Activated CD8-positive, alpha-beta memory T cell treated with anti-CD3 and anti-CD28 coated beads for 36 hours (primary cell): ENCODE measurements at regions not wholly inside any gene's neighbourhood (a gene's known extent, or its start where the extent isn't known, plus 50 kb on each side); places are given as distances from the start of the nearest gene placed in this dataset.

Experiments
- CTCF ChIA-PET: fragments of 350-600 bp; sonication (Branson Sonifier 250); formaldehyde crosslinking; loops from one replicate; lab custom pipeline; 2021; ENCODE audit warnings: antibody characterized with exemption; lab: Charles Lee
- POLR2A ChIA-PET: fragments of 350-600 bp; sonication (Branson Sonifier 250); formaldehyde crosslinking; loops from one replicate; lab custom pipeline; 2021; ENCODE audit warnings: antibody characterized with exemption; lab: Charles Lee

DNA sequence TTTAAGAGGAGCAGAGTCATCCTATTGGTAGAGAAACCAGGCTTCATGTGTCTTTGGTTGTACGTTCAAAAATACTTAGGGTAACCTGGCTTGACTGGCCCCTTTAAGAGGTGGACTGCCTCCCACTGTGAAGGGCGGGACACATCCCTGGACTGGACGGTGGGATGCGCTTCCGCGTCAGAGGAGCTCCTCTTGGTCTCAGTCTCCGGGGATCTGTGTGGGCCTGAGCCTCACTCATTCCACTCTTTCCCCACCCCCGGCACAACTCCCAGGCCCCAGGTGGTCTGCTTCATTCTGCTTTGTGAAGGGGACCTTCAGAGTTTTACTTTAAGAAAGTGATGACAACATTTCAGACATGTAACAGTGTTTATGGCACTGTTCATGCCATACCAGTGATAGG lies 601.1 kb downstream of the IRX1 start:
- ChIA-PET POLR2A (no interaction called here), CTCF (no interaction called here)

DNA sequence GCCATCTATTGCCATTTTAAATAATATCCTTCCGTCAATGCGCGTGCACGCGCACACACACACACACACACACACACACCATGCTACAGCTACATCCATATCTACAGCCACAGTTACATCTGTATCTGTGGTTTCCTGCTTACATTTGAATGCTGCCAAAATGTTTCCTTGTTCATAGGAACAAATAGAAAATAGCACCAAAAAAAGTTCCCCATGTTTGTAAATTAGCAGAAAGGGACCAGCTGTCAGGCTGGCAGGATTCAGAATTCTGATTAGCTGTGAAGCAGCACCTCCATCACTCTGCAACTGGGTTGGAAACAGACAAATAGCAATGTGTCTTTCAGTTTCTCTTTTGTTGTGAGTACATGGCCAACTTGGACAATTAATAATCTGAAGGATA lies 601.5 kb downstream of the IRX1 start:
- ChIA-PET POLR2A (no interaction called here), CTCF (no interaction called here)

DNA sequence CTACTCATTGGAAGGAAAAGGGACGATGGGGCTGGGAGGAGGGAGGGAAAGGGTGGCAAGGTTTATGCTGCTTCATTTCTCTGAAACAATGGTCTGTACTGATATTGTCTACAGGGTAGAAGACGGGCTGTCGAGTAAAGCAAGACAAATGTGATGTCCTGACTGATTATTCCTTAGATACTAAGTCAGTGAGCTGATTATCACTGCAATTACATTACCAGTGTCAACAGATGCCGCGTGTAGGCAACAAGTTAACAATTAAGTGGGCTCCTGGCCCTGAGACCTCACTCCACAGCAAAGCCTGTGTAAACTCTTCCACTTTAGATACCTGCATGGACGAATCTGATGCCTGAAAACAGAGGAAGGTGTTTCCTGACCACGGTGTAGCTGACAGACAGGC lies 602.8 kb downstream of the IRX1 start:
- ChIA-PET POLR2A (interaction anchor here (0.6 kb wide), 1 partner anchor 56 kb away, joined by 4 read pairs; no protein-coding TSS in a partner anchor), CTCF (no interaction called here)

DNA sequence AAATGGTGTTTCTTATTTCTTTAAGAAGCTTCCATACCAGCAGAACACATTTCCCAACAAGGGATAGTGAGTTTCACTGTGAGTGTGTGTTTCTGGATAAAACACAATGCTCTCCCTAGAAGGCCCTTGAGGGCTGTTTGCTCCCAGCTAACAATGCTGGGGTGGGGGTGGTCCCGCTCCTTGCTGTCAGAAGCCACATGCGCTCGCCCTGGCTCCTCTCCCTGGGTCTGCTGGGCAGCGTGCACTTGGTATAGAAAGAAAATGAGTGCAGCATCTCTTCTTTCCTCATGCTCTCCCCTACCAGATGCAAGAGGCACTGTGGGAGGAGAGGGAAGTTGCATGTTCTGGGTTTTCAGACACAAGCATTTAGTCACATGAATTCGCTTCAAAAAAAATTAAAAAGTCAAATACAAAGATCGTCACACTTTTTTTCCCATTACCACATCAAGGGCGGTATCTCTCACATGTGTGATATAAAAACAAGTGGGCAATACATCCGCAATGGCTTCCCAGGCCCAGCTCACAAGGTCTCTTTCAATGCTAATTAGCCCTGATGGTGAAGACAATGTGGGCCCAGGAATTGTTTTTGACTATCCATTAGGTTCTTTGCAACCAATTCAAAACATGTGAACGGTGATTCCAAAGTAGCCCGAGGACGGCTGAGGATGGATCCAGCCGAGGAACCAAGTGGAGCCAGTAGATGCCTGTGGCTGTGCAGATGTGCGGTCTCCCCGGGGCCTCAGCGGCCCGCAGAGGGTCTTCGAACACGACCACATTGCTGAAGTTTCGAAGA lies 603.6 kb downstream of the IRX1 start:
- ChIA-PET POLR2A (interaction anchor here (0.6 kb wide), 1 partner anchor 55 kb away, joined by 4 read pairs; no protein-coding TSS in a partner anchor), CTCF (no interaction called here)

DNA sequence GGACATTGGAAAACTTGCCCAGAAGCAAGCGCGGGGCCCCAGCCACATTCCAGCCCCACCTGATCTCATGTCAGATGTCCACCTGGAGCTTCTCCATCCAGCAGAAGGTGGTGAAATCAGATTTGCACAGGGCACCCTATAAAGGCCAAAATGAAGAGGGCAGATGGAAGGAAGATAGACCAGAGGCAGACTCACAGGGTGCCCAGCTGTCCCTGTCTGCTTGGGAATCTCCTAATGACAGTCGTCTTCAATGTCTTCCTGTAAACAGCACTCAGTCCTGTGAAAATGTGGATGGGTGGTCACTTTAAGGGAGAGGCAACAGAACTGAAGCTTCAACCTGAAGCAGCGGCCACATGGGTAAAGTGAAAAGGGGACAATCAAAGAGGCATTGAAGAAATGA lies 607.5 kb downstream of the IRX1 start:
- CTCF ChIA-PET, result no interaction called here
- POLR2A ChIA-PET, result no interaction called here

DNA sequence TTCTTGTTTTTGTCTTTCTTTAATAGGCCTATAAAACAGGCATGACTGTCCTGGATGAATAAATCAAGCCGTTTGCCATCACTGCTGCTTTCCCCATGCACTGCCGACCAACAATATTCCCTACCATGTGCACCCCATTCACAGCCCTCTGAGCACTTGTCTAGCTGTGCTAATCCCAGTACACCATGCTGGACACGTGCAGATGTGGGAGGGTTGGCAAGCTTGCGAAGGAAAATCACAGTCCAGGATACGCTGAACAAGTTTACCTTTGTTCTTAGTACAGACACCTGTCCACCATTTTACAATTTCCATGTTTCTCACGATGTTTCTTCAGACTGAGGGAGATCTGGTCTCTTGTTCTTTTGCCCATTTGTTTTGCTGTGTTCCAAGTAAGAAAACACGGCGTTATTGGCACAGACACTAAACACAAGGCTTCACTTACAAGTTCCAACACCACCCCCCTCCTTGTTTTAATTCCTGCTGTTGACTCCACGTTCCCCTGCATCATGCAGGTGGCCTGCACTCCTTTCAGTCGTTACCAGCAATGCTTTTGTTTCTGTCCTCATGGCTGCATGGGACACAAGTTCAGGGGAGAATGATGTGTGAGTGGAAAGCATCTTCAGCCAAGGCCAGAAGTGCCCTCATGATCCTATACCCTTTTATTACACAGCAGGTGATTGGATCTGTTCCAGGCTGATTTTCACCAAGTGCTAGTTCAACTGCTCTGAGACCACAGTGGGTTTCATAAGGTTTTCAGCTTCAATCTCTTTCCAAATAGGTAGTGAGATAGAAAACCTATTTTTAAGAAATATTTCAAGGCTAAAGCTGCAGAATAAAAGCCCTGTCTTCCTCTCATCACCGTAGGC lies 608.9 kb downstream of the IRX1 start:
- POLR2A ChIA-PET, result no interaction called here
- CTCF ChIA-PET, result interaction anchor here (0.6 kb wide), 1 partner anchor 96 kb away, joined by 4 read pairs; no protein-coding TSS in a partner anchor

DNA sequence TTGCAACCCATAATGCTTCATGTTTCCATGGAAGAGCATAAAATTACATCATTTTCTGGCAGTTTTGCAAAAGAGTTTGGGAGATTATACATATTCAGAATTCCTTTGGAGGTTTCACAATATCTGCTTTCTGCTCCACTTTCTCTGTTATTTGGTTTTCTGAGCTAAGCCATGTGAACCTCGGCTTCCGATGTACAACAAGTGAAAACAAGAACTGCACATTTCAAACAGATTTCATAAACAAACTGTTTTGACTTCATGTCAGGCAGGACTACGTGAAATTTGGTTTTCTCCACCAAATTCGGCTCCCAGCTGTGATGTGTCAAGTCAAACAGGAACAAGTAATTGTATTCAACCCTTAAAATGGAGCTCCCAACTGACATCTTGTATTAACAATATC lies 609.8 kb downstream of the IRX1 start:
- POLR2A ChIA-PET, result no interaction called here

DNA sequence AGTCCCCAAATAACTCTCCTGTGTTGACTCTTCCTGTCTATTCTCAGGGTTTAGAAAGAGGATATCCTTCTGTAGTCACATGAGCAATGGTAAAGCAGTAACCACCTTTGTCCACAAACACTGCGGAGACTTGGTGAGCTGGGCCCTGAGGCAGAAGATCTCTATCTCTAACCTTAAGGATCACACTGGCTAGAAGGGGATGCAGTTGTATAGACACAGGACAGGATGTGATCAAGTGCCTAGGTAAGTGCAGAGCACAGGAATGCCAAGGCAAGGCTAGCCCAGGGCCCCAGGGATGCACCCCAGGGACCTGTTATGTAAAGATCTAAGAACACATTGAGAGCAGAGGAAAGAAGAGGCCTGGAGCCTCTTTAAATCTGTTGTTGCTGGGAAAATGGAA lies 610.5 kb downstream of the IRX1 start:
- ChIA-PET CTCF (no interaction called here), POLR2A (no interaction called here)

More for the DNA sequence above, 609.8 kb downstream of the IRX1 start:
- CTCF ChIA-PET, result no interaction called here

DNA sequence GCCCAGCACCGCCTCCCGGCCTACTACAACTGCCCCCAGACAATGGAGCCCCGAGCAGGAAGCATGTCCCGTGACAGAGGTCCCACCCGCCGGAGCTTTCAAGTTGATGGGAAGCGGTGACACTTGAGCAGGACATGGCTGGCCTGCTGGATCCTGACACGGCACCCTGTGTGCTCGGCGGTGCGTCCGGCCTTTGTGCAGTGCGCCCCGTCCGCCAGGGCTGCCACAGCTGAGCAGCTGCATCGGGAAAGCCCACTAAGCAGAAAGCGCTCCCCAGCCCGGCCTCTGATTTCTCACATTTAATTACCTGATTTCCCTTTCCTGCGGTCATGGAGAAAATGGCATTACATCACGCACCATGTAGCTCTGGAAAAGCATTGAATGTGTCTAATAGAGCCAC lies 611.9 kb downstream of the IRX1 start:
- ChIA-PET CTCF (no interaction called here), POLR2A (no interaction called here)

DNA sequence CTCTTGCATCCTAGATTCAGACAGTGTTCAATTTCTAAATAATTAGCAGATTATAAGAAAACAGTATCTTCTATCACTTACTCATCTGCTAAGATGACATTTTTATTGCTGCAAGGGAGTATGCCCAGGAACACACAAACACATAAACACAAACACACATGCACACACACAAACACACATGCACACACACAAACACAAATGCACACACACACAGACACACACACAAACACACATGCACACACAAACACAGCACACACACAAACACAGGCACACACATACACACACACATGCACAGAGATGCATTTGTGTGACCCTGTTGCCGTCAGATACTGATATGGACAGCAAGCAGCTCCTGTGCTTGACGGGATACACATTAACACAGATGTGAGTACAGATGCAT lies 612.9 kb downstream of the IRX1 start:
- ChIA-PET POLR2A (no interaction called here), CTCF (no interaction called here)

DNA sequence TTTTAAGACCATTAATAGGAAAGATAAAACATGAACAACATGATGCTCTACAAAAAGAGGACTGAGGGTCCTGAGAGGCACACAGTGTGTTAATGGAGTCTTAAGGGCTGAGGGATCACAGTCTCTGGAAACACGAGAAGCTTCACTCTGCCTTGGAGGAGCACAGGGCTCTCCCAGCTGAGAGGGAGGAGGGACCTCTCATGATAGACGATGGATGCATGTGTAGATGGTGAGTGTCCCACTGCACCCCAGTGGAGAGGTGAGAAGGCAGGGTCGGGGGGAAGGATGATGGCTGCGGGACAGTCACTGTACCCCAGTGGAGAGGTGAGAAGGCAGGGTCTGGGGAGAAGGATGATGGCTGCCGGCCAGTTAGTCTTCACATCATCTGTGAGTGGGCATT lies 613.4 kb downstream of the IRX1 start:
- CTCF ChIA-PET, result no interaction called here
- POLR2A ChIA-PET, result no interaction called here

DNA sequence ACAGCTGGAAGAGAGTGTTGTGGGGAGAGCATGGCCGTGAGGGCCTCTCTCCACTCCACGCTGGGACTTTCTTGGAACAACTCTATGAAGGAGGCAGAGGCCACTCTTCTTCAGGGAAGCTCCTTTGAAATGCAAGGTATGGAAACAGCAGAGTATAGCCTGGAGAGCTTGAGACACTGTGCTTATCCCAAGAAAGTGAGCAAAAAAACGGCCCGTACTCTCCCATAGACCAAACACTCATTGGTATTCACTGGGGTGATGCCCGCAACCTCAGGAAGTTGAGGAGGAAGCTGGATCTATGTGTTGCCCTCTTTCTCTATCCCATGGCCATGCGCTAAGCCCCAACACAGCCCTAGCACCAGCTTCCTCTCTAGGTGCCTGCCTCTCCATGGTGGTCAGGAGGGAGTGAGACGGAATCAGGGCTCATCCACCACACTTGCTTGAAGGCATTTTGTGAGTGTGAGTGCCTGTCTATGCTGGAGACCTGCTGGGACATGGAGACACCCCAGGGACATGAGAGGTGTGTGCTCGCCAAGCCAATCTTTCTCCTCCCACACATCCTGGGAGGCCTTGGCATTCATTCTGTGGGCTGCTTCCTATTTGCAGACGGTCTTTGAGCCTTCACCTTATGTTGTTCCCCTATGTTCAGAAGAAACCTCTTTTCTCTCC lies 616.6 kb downstream of the IRX1 start:
- ChIA-PET POLR2A (no interaction called here), CTCF (no interaction called here)

DNA sequence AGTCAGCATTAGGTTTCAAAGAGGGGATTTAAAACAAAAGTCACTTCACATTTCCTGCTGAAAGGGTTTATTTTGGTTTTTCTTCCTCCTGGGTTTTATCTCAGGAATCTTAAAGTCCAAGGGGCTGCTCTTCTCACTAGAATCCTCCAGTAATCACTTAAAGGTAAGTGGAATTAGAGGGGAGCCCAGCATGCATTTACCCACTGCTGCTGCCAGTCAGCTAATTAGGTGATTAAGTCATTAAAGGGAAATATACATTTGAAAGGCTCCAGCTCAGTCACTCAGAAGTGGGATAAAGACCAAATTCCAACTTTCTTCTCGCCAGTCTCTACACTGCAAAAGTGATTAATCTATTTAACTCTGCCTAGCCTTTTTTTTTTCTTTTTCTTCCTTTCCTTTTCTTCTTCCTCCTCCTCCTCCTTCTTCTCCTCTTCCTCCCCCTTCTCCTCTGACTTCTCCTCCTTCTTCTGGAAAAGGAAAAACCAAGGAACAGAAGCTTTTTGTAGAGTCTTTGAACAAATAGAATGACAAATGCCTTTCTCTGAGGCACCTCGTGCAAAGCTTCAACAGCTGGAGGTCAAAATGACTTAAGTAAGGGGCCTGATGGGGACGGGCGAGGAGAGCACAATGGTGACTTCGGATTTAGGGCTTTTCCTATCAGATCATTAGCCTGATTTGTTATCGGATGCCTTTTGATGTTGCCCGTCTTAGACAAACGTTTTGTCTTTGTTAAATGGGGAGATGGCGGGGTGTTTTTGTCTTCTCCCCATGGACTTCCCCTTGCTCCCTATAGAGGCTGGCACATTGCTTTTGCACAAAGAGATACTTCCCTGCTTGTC lies 617.6 kb downstream of the IRX1 start:
- ChIA-PET CTCF (no interaction called here), POLR2A (no interaction called here)

DNA sequence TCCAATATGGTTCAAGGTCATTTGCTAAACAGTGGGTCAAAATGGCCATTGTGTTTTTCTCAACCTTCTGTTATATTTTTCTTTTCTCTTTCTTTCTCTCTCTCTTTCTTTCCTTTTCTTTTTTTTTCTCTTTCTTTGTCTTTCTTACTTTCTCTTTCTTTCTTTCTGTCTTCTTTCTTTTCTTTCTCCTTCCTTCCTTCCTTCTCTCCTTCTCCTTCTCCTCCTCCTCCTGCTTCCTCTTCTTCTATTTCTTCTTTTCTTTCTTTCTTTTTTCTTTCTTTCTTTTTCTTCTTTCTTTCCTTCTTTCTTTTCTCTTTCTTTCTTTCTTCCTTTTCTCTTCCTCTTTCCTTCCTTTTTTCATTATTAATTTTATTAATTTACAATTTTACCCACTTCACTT lies 619.5 kb downstream of the IRX1 start:
- ChIA-PET CTCF (no interaction called here), POLR2A (no interaction called here)

DNA sequence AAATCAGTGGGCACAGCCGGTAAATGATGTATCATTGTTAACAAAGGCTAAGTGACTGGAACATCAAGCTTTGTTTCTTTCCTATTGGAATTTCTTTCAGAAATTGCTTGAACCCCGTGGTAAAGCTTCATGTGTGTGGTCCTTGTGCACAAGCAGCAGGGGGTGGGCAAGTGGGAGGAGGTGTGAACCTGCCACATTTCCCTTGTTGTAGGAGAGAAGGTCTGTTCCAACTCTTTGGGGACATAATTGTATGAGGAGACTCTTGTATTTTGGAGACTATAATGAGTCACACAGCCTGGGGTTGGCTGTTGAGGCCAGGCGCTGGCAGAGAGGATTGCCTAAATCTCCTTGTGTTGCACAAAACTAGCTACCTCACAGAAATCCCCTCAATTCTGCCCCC lies 620.5 kb downstream of the IRX1 start:
- POLR2A ChIA-PET, result no interaction called here
- CTCF ChIA-PET, result no interaction called here

DNA sequence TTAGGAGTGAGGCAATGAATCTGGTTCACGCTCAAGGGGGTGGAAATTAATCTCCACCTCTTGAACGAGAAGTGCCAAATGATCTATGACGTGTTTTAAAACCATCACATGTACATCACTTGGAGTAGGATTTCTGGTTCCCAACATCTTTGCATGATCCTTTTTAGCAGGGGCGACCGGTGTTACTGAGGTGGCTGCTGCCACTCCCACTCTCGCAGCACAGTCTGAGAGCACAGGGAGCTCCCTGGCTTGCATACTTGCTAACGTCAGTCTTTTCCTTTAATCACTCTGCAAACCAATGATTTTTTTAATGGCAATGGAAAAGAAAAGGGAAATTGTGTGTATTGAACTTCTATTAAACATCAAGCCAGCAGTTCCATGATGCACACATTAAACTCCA lies 624.4 kb downstream of the IRX1 start:
- ChIA-PET CTCF (no interaction called here), POLR2A (no interaction called here)

DNA sequence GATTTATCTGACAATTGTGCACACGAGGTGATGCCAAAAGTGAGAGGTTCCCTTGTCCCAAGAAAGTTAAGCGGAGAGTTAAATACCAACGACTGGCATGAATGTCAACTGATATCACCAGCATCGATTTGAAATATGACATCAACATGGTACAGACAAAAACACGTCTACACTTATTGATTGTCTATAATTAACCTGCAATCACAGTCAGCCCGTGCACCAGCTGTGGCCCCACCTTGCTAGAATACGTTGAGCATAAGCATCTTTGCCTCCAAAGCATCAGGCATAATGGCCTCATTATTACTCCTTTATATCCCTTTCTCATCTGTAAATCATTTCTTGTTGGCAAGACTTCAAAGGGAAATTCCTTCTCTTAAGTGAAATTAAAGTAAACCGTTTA lies 625.4 kb downstream of the IRX1 start:
- ChIA-PET POLR2A (no interaction called here), CTCF (no interaction called here)

DNA sequence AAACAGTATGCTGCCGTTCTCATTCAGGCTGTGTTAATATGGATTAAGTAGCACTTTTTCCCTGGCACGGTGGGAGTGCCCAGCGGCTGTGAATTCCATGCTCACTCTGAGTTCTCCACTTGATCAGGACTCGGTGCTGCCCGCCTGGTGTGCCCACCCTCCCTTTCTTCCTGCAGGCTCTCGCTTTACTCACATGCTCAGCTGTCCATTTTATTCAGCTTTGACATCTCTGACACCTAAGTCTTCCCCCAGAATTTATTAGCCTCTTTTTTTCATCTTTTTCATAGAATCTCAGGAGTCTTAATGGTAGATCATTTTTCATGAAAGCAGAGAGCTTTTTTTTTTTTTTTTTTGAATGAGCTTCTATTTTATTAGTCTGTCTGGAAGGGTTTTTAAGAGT lies 626.5 kb downstream of the IRX1 start:
- ChIA-PET CTCF (no interaction called here), POLR2A (no interaction called here)

DNA sequence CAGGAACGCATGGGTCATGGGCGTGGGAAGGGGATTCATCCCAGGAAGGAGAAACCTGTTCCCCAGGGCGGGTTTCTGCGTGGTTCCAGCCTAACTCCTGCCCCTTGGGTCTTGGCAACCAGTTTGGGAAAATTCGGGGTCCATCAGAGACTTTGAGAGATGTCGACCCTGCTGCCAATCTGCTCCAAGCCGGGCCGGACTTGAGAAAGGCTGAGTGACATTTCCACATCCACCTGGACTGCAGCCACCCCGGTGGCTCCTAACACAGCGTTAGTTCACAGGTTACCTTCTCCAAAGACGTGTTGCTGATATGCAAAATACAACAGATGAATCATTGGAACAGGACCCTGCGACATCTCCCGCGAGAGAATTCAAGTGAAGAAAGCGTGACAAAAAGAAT lies 627.2 kb downstream of the IRX1 start:
- POLR2A ChIA-PET, result no interaction called here
- CTCF ChIA-PET, result no interaction called here
